ENCODE measurements at regions not wholly inside any gene's neighbourhood (a gene's known extent, or its start where the extent isn't known, plus 50 kb on each side); places are given as distances from the start of the nearest gene placed in this dataset.
A peak's percentile ranks its signal among the peaks of the same experiment; 100 is the strongest.
"Not testable (repeated sequence)": the region's sequence is repeated elsewhere in the genome, so short reads cannot be mapped to it uniquely, and the experiment has no call there.

DNA sequence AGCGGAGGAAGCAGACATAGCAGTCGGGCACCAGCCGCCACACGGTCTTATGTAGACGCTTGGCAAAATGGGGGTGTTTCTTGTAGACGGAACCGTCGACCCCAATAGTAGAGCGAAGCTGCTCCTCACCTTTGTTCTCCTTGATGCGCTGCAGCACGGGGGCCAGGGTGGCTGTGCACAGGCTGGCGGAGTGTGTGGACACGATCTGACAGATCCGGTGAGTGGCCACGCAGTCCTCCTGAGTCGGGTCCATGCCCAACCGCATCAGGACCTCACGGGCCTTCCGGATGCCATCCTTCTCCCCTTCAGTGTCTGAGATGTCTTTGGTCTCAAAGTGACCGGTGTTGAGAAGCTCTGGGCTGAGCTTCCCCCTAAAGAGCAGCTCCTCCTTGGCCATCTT, 153.0 kb downstream of the TENT5D start:
- TF ChIP-seq, protein P1, sequence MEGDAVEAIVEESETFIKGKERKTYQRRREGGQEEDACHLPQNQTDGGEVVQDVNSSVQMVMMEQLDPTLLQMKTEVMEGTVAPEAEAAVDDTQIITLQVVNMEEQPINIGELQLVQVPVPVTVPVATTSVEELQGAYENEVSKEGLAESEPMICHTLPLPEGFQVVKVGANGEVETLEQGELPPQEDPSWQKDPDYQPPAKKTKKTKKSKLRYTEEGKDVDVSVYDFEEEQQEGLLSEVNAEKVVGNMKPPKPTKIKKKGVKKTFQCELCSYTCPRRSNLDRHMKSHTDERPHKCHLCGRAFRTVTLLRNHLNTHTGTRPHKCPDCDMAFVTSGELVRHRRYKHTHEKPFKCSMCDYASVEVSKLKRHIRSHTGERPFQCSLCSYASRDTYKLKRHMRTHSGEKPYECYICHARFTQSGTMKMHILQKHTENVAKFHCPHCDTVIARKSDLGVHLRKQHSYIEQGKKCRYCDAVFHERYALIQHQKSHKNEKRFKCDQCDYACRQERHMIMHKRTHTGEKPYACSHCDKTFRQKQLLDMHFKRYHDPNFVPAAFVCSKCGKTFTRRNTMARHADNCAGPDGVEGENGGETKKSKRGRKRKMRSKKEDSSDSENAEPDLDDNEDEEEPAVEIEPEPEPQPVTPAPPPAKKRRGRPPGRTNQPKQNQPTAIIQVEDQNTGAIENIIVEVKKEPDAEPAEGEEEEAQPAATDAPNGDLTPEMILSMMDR (conservative IDR thresholded peaks at IDR 0.05) = no peak
- H3K27ac ChIP-seq = no peak overlapping the region

DNA sequence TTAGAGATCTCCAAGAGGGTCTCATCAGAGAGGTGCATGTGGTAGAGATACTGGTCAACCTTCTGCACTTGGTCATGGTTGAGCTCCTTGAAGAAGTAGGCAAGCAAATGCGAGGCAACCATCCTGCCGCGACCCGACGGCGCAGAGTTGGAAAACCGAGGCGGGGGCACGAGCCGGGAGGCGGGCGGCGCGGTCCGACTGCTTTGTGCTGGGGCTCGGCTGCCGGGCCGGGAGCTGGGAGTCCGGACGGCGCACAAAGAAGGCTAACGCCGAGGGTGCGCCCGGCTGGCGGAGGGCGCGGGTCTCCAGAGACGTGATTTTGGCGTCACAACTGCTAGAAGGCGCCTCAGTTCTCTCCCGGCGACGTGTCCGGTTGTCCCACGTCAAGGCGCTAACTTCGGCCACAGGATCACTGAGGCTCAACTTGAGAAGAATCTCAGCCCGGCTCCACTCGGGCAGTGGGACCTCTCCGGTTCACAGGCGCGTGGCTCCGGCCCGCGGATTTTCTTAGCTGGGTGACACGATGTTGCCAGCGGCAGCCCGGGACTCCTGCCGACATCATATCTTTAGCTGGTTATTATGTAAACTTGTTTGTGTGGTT, 154.3 kb downstream of the TENT5D start:
- not testable (repeated sequence) for H3K27ac ChIP-seq

DNA sequence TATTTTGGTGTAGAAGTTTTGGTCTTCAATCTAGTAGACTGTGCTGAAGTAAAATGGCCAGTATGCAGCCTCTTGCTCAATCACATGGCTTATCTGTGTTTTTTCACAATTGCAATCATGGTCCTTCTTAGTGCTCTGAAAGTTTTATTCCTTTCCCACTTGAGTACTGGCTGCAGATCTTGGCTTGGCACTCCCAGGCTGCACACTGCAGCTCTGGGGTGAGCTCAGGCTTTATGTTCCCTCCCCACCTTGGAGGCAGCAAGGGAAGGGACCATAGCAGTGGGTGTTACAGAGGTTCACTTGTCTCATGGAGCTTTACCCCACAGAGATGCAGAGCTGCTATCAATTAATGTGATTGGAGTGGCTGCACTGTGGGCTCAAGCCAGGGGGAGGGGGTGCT, 156.0 kb downstream of the TENT5D start:
- H3K27ac ChIP-seq = no peak overlapping the region
- TF ChIP-seq, protein P1 (conservative IDR thresholded peaks at IDR 0.05) = no peak

DNA sequence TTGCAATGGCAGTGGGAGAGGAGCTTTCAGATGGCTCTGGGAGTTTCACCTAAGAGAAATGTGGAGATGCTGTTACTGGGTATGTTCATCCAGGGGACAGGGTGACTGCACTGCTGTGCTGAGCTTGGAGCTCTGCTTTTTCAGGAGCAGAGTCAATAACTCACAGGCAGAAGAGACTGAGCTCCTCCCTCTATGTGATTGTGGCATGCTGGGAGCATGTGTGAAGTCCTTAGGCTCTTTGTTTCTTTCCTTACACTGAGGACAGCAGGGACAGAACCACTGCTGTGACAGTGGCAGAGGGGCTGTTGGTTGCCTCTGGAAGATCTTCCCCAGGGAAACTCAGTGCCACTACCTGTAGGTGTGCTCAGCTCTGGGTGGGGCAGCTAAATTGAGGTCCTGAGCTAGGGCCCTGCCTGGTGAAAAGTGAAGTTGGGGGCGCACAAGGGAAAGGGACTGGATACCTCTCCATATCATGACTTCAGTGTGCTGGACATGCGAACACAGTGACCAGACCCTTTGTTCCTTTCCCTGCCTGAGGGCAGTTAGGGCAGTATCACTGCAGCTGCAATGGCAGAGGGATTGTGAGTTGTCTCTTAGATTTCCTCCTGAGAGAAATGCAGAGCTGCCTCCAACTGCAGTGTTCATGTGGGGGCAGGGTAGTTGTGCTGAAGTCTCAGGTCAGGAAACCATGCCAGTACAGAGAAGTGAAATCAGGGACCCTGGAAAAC, 156.7 kb downstream of the TENT5D start:
- TF ChIP-seq, protein P1 (conservative IDR thresholded peaks at IDR 0.05) = no peak
- H3K27ac ChIP-seq = no peak overlapping the region

DNA sequence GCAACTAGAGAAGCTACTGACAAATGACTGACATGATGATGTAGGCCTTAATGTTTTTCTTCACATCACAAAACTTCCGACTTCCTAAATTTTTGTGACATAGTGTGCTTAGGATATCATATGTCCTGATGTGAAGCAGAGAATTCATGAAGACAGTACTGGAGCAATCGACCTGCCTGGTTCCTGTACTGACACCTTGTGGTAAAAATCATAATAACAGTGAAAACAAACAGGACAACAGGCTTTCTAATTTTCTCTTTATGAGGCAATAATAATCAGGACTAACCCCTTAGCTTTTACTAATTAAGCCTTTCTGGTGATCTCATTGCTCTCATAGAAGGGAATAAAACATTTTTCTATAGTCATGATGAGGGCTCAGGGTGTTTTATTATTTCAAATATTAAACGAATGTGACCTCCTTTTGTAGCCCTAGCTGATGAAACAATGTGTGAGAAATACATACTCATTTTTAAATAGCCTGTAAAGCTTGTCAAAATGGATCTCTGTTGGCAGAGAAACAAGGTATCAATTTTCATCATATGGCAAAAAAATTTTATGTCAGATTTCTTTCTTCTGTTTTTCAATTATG, 158.4 kb downstream of the TENT5D start:
- no peak overlapping the region for H3K27ac ChIP-seq
- TF ChIP-seq, protein P1 (conservative IDR thresholded peaks at IDR 0.05) = peak; percentile 79

DNA sequence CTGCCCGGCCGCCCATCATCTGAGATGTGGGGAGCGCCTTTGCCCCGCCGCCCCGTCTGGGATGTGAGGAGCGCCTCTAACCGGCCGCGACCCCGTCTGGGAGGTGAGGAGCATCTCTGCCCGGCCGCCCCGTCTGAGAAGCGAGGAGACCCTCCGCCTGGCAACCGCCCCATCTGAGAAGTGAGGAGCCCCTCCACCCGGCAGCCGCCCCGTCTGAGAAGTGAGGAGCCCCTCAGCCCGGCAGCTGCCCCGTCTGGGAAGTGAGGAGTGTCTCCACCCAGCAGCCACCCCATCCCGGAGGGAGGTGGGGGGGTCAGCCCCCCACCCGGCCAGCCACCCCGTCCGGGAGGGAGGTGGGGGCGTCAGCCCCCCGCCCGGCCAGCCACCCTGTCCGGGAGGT, 170.7 kb downstream of the TENT5D start:
- H3K27ac ChIP-seq = not testable (repeated sequence)

DNA sequence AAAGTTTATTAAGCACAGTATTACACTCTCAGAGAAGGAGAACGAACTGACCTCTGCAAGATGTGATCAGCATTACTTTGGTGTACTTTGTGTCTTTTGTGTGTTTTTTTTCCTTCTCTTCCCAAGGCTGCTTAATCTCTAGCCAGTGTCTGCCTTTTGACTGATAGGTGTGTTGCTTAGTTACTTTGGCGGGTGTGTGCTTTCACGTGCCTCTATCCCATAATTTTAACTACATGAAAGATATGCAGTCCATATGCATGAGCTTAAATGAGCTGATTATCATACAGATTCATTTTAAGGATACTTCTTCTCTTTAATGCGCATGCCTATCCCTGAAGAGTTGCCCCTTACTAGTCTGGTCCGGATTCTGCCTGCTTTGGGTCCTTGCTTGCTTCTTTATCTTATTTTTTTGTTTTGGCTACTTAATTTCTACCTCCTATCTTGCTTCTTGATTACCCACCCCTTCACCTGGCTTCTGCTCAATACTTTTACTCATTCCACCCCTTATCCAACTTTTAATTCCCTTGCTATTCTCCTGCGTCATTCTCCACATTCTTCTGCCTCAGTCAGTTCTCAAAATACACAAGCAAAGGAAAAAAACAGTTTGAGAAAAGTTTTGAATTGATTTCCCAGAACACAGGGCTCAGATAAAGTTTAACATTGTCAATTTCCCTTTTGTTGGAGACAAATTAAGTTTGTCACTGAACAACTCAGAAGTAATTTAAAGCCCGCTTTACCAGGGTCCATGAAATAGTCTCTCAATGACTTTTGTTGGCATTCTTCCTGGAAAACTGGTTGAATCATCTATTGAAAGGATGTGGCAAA, 182.0 kb downstream of the TENT5D start:
- no peak overlapping the region for H3K27ac ChIP-seq
- TF ChIP-seq, protein P1 (conservative IDR thresholded peaks at IDR 0.05) = no peak

Data from VCaP (cell line).